Endothelial cell (in vitro differentiated cells): ENCODE measurements at regions not wholly inside any gene's neighbourhood (a gene's known extent, or its start where the extent isn't known, plus 50 kb on each side); places are given as distances from the start of the nearest gene placed in this dataset.

ENCODE experiments used
- DNase-seq: peaks from one replicate; pipeline ENCODE4 v3.0.0; 2021; ENCODE audit warnings: low spot score
- H3K27ac Mint-ChIP-seq: one replicate; pipeline ENCODE4 v1.8.0; 2021; ENCODE audit warnings: mixed read lengths, inconsistent platforms; ENCODE audit not compliant: unreplicated experiment
- H3K27me3 Mint-ChIP-seq: one replicate; pipeline ENCODE4 v1.8.0; 2021; ENCODE audit warnings: mild to moderate bottlenecking, moderate library complexity, mixed read lengths, inconsistent platforms; ENCODE audit not compliant: unreplicated experiment
- H3K36me3 Mint-ChIP-seq: one replicate; pipeline ENCODE4 v1.8.0; 2021; ENCODE audit warnings: mild to moderate bottlenecking, low read depth, mixed read lengths, inconsistent platforms; ENCODE audit not compliant: unreplicated experiment
- H3K4me1 Mint-ChIP-seq: one replicate; pipeline ENCODE4 v1.8.0; 2021; ENCODE audit warnings: mild to moderate bottlenecking, mixed read lengths, inconsistent platforms; ENCODE audit not compliant: unreplicated experiment
- H3K4me3 Mint-ChIP-seq: one replicate; pipeline ENCODE4 v1.8.0; 2021; ENCODE audit warnings: mild to moderate bottlenecking, mixed read lengths, inconsistent platforms; ENCODE audit not compliant: unreplicated experiment
- H3K9me3 Mint-ChIP-seq: one replicate; pipeline ENCODE4 v1.8.0; 2021; ENCODE audit warnings: mixed read lengths, inconsistent platforms; ENCODE audit not compliant: unreplicated experiment
- TF ChIP-seq, protein P1 (sequence below): fragments of 200-600 bp; sonication (generic); IDR thresholded peaks from one replicate; pipeline ENCODE4 v1.5.0; 2021; ENCODE audit warnings: antibody characterized with exemption; ENCODE audit not compliant: unreplicated experiment

DNA sequence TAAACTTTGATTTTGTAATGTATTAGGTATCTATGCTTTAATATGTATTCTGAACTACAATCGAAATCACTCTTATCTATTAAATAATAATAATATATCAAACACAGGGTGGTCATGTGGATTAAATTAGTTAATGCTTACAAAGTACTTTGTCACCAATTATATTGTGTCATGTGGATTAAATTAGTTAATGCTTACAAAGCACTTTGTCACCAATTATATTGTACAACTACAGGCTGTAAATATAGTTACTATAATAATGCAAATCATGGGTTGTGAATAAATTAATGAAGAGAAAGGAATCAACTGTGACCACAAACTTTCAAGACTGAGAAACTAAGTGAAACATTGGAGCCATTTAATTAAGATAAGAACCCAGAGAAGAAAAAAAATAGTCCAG, 1929.1 kb upstream of the PCDH20 start:
- H3K27ac Mint-ChIP-seq: no peak overlapping the region
- no peaks in the 10 kb centered on the region for H3K9me3 Mint-ChIP-seq
- H3K4me3 Mint-ChIP-seq: no peak overlapping the region
- TF ChIP-seq, protein P1, sequence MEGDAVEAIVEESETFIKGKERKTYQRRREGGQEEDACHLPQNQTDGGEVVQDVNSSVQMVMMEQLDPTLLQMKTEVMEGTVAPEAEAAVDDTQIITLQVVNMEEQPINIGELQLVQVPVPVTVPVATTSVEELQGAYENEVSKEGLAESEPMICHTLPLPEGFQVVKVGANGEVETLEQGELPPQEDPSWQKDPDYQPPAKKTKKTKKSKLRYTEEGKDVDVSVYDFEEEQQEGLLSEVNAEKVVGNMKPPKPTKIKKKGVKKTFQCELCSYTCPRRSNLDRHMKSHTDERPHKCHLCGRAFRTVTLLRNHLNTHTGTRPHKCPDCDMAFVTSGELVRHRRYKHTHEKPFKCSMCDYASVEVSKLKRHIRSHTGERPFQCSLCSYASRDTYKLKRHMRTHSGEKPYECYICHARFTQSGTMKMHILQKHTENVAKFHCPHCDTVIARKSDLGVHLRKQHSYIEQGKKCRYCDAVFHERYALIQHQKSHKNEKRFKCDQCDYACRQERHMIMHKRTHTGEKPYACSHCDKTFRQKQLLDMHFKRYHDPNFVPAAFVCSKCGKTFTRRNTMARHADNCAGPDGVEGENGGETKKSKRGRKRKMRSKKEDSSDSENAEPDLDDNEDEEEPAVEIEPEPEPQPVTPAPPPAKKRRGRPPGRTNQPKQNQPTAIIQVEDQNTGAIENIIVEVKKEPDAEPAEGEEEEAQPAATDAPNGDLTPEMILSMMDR: no peak
- no peaks in the 10 kb centered on the region for H3K36me3 Mint-ChIP-seq
- DNase-seq: no peak
- no peaks in the 10 kb centered on the region for H3K27me3 Mint-ChIP-seq
- no peaks in the 10 kb centered on the region for H3K4me1 Mint-ChIP-seq

DNA sequence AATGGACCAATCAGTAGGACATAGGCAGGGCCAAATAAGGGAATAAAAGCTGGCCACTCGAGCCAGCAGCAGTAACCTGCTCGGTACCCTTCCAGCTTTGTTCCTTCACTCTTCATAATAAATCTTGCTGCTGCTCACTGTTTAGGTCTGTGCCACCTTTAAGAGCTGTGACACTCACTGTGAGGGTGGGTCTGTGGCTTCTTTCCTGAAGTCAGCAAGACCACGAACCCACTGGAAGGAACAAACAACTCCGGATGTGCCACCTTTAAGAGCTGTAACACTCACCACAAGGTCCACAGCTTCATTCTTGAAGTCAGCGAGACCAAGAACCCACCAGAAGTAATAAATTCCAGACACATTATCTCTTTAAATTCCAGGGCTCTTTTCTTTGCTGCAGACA, 1922.3 kb upstream of the PCDH20 start:
- no peak overlapping the region for H3K27ac Mint-ChIP-seq
- H3K9me3 Mint-ChIP-seq: no peaks in the 10 kb centered on the region
- no peaks in the 10 kb centered on the region for H3K4me1 Mint-ChIP-seq
- no peak for DNase-seq
- TF ChIP-seq, protein P1: no peak
- H3K27me3 Mint-ChIP-seq: no peaks in the 10 kb centered on the region
- no peaks in the 10 kb centered on the region for H3K36me3 Mint-ChIP-seq
- no peak overlapping the region for H3K4me3 Mint-ChIP-seq

DNA sequence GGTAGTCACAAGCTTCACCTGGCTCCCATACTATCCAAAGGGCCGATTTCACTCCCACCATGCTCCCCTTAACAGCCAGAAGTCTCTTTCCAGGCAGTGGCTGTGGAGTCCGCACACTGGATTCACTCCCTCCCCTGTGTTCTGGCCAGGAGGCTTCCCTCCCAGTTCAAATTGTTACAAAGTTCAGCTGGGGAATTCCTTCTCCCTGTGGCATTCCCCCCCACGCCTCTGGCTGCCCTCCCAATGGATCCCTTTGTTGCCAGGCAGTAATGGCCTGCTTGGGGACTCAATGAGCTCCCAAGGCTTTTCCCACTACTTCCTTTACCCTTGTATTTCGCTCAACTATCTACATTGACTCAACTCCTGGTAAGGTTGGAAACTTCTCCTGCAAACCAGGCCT, 1921.4 kb upstream of the PCDH20 start:
- no peak overlapping the region for H3K4me3 Mint-ChIP-seq
- no peaks in the 10 kb centered on the region for H3K27me3 Mint-ChIP-seq
- H3K4me1 Mint-ChIP-seq: no peaks in the 10 kb centered on the region
- no peaks in the 10 kb centered on the region for H3K9me3 Mint-ChIP-seq
- no peak for DNase-seq
- H3K36me3 Mint-ChIP-seq: no peaks in the 10 kb centered on the region
- H3K27ac Mint-ChIP-seq: no peak overlapping the region
- TF ChIP-seq, protein P1: no peak

DNA sequence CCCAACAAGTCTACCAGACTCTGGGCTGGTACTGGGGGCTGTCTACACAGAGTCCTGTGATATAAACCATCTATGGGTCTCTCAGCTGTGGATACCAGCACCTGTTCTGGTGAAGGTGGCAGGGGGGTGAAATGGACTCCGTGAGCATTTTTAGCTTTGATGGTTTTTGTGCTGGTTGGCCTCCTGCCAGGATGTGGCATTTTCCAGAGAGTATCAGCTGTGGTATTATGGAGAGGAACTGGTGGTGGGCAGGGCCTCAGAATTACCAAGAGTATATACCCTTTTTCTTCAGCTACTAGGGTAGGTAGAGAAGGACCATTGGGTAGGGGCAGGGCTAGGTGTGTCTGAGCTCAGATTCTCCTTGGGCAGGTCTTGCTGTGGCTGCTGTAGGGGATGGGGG, 1920.9 kb upstream of the PCDH20 start:
- TF ChIP-seq, protein P1: no peak

DNA sequence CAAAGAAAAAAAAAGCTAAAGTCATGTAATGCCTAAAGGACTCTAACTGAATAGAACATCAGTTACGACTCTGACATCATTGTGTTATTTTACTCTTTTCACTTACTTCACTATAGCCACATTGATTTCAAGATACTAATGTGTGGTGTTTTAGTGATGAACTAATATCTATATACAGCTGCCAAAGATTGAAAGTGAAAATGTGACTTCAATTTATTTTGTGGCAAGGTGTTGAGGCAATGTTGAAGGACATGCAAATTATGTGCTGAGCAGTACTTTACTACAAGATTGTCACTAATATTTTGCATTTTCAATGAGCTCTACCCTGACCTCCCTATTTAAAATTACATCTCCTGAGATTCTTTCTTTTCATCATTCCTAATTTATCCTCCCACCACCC, 1911.9 kb upstream of the PCDH20 start:
- no peaks in the 10 kb centered on the region for H3K4me1 Mint-ChIP-seq
- no peaks in the 10 kb centered on the region for H3K27me3 Mint-ChIP-seq
- no peaks in the 10 kb centered on the region for H3K9me3 Mint-ChIP-seq
- H3K36me3 Mint-ChIP-seq: no peaks in the 10 kb centered on the region
- H3K4me3 Mint-ChIP-seq: no peak overlapping the region
- no peak overlapping the region for H3K27ac Mint-ChIP-seq
- no peak for DNase-seq
- TF ChIP-seq, protein P1: no peak

More for the DNA sequence above, 1920.9 kb upstream of the PCDH20 start:
- H3K9me3 Mint-ChIP-seq: no peaks in the 10 kb centered on the region
- DNase-seq: no peak
- H3K36me3 Mint-ChIP-seq: no peaks in the 10 kb centered on the region
- no peak overlapping the region for H3K4me3 Mint-ChIP-seq
- no peaks in the 10 kb centered on the region for H3K4me1 Mint-ChIP-seq
- H3K27me3 Mint-ChIP-seq: no peaks in the 10 kb centered on the region
- no peak overlapping the region for H3K27ac Mint-ChIP-seq
